Keratinocyte (primary cell): ENCODE measurements at regions not wholly inside any gene's neighbourhood (a gene's known extent, or its start where the extent isn't known, plus 50 kb on each side); places are given as distances from the start of the nearest gene placed in this dataset.

ENCODE experiments used
- DNase-seq: peaks from one replicate; pipeline ENCODE4 v3.0.0-alpha.2; 2011; ENCODE audit warnings: low read depth, missing footprints, low spot score
- FAIRE-seq: peaks from 2 replicates; lab custom pipeline; 2011; peaks lifted over from hg19 to GRCh38; lab: Jason Lieb, UNC
- H2AFZ ChIP-seq: 2 replicates; pipeline ENCODE4 v1.6.0; 2012; ENCODE audit warnings: low read length, control low read depth, inconsistent platforms; ENCODE audit not compliant: control insufficient read depth
- H3K27ac ChIP-seq: 2 replicates; pipeline ENCODE4 v1.5.1; 2011; ENCODE audit warnings: low read length; ENCODE audit not compliant: control insufficient read depth, insufficient read depth
- H3K27me3 ChIP-seq: 3 replicates; pipeline ENCODE4 v1.6.0; 2011; ENCODE audit warnings: low read length; ENCODE audit not compliant: control insufficient read depth, insufficient read depth; ENCODE audit errors: extremely low read depth
- H3K36me3 ChIP-seq, 2 experiments: 2 replicates in 1 of 2; 3 replicates in 1 of 2; pipeline ENCODE4 v1.5.1; 2011; ENCODE audit warnings: low read length in 2 of 2, mild to moderate bottlenecking in 1 of 2; ENCODE audit not compliant: control insufficient read depth in 2 of 2, insufficient read depth in 2 of 2; ENCODE audit errors: extremely low read depth in 1 of 2
- H3K4me1 ChIP-seq: 3 replicates; pipeline ENCODE4 v1.5.1; 2011; ENCODE audit warnings: low read length; ENCODE audit not compliant: control insufficient read depth, insufficient read depth; ENCODE audit errors: extremely low read depth
- H3K4me2 ChIP-seq: 3 replicates; pipeline ENCODE4 v1.6.0; 2011; ENCODE audit warnings: low read depth, low read length; ENCODE audit not compliant: control insufficient read depth, insufficient read depth; ENCODE audit errors: extremely low read depth
- H3K4me3 ChIP-seq, 3 experiments: fragments of 200-600 bp in 1 of 3; sonication (generic) in 1 of 3; 2 replicates in 2 of 3; 3 replicates in 1 of 3; pipeline ENCODE4 v1.5.1; 2011 to 2016; ENCODE audit warnings: low read length in 3 of 3, mild to moderate bottlenecking in 3 of 3, control low read depth in 2 of 3, inconsistent platforms in 1 of 3, low read depth in 1 of 3, mixed read lengths in 1 of 3, mixed run types in 1 of 3, moderate library complexity in 1 of 3; ENCODE audit not compliant: control insufficient read depth in 2 of 3, insufficient read depth in 2 of 3; ENCODE audit errors: extremely low read depth in 1 of 3
- H3K79me2 ChIP-seq: 2 replicates; pipeline ENCODE4 v1.6.0; 2012; ENCODE audit warnings: low read length; ENCODE audit not compliant: control insufficient read depth, insufficient read depth
- H3K9ac ChIP-seq: 3 replicates; pipeline ENCODE4 v1.6.0; 2011; ENCODE audit warnings: low read length; ENCODE audit not compliant: control insufficient read depth, insufficient read depth; ENCODE audit errors: extremely low read depth
- H3K9me1 ChIP-seq: 3 replicates; pipeline ENCODE4 v1.6.0; 2011; ENCODE audit warnings: low read length; ENCODE audit not compliant: control insufficient read depth, insufficient read depth; ENCODE audit errors: extremely low read depth
- H3K9me3 ChIP-seq: 2 replicates; pipeline ENCODE4 v1.5.1; 2012; ENCODE audit warnings: low read depth, low read length; ENCODE audit not compliant: control insufficient read depth
- H4K20me1 ChIP-seq: 3 replicates; pipeline ENCODE4 v1.6.0; 2011; ENCODE audit warnings: low read length; ENCODE audit not compliant: control insufficient read depth, insufficient read depth; ENCODE audit errors: extremely low read depth
- EZH2 ChIP-seq: IDR thresholded peaks from one replicate; pipeline ENCODE4 v1.6.1; 2012; ENCODE audit warnings: inconsistent platforms, mild to moderate bottlenecking, low read length, moderate library complexity
- dilution Hi-C: fragments of 300-500 bp; cut with MboI; formaldehyde crosslinking; loops from one replicate; pipeline ENCODE4 v1.7.0; 2020; ENCODE audit warnings: low sequenced_read_pairs; ENCODE audit not compliant: extremely low pct_ligation_motif_present
- TF ChIP-seq, protein P1 (sequence below), 3 experiments: IDR thresholded peaks in 1 of 3; conservative IDR thresholded peaks in 1 of 3; optimal IDR thresholded peaks in 1 of 3; 2 replicates in 2 of 3; 3 replicates in 1 of 3; pipeline versions ENCODE3 to v1.5.1; 2011; ENCODE audit warnings: low read length in 3 of 3, mild to moderate bottlenecking in 3 of 3, moderate library complexity in 2 of 3, control low read depth in 1 of 3, inconsistent platforms in 1 of 3; ENCODE audit not compliant: insufficient read depth in 2 of 3; ENCODE audit errors: extremely low read depth in 1 of 3

DNA sequence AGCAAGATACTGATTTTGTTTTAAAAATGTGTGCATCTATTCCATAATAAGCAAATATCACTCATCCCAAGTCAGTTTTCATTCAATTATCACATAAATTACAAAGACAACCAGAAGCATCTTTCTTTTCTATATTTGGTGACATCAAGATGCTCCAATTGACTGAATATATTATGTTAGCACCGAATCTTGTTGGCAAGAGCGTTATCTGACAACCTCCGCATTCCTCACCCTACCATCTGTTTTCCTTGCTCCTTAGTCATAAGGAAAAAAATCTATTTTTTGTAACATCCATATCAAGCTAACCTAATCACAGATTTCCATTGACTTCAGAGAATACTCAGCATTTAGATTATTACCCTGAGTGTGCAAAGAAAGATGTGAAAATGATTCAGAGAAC, 212.2 kb upstream of the KYNU start:
- dilution Hi-C loops = no loop called here

DNA sequence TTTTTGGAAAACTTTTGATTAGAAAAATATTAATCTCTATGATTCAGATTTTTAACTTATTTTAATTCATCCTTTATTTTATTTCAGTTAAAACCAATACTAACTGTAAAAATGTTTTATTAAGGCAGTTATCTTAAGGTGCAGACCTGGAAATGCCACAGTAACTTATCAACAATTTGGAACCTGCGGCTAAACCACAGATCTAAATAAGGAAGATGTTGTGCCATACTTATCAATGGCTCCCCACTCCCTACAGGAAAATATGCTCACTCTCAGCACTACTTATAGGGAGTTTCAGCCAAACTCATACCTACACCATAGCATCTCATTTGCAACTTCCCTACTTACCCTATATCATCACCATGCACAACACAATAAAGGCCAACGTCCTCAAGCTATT, 226.9 kb upstream of the KYNU start:
- Histone ChIP-seq H3K9me1 (no peaks in the 10 kb centered on the region), H3K4me3 (no peak overlapping the region), H4K20me1 (no peaks in the 10 kb centered on the region), H3K4me2 (no peak overlapping the region), H3K79me2 (no peaks in the 10 kb centered on the region), H3K36me3 (no peaks in the 10 kb centered on the region), H2AFZ (no peak overlapping the region), H3K27me3 (no peaks in the 10 kb centered on the region), H3K4me1 (no peaks in the 10 kb centered on the region), H3K9me3 (no peaks in the 10 kb centered on the region), H3K9ac (no peak overlapping the region), H3K27ac (no peak overlapping the region)
- DNase-seq = no peak
- dilution Hi-C loops = no loop called here
- TF ChIP-seq, protein P1, sequence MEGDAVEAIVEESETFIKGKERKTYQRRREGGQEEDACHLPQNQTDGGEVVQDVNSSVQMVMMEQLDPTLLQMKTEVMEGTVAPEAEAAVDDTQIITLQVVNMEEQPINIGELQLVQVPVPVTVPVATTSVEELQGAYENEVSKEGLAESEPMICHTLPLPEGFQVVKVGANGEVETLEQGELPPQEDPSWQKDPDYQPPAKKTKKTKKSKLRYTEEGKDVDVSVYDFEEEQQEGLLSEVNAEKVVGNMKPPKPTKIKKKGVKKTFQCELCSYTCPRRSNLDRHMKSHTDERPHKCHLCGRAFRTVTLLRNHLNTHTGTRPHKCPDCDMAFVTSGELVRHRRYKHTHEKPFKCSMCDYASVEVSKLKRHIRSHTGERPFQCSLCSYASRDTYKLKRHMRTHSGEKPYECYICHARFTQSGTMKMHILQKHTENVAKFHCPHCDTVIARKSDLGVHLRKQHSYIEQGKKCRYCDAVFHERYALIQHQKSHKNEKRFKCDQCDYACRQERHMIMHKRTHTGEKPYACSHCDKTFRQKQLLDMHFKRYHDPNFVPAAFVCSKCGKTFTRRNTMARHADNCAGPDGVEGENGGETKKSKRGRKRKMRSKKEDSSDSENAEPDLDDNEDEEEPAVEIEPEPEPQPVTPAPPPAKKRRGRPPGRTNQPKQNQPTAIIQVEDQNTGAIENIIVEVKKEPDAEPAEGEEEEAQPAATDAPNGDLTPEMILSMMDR (optimal IDR thresholded peaks at IDR 0.05 in 1 of 3, IDR thresholded peaks at IDR 0.05 in 1 of 3, conservative IDR thresholded peaks at IDR 0.05 in 1 of 3; ENCODE audit: extremely low read depth in 1 of 3, insufficient read depth in 2 of 3, low read length in 3 of 3) = no peak
- no peak for TF ChIP-seq EZH2
- FAIRE-seq = no peak

More for the DNA sequence above, 212.2 kb upstream of the KYNU start:
- Histone ChIP-seq H3K9me3 (no peaks in the 10 kb centered on the region), H3K4me2 (no peak overlapping the region), H3K27ac (no peak overlapping the region), H2AFZ (no peak overlapping the region), H3K4me1 (peaks cover 10% of the 10 kb centered on the region), H4K20me1 (no peaks in the 10 kb centered on the region), H3K36me3 (no peaks in the 10 kb centered on the region), H3K79me2 (no peaks in the 10 kb centered on the region), H3K9ac (no peak overlapping the region), H3K27me3 (no peaks in the 10 kb centered on the region), H3K4me3 (no peak overlapping the region), H3K9me1 (no peaks in the 10 kb centered on the region)
- DNase-seq (no peak), FAIRE-seq (no peak)
- TF ChIP-seq, protein P1 (optimal IDR thresholded peaks at IDR 0.05 in 1 of 3, IDR thresholded peaks at IDR 0.05 in 1 of 3, conservative IDR thresholded peaks at IDR 0.05 in 1 of 3; ENCODE audit: extremely low read depth in 1 of 3, insufficient read depth in 2 of 3, low read length in 3 of 3) = no peak
- TF ChIP-seq EZH2 = no peak
